C4-2B (cell line): ENCODE measurements at regions not wholly inside any gene's neighbourhood (a gene's known extent, or its start where the extent isn't known, plus 50 kb on each side); places are given as distances from the start of the nearest gene placed in this dataset.

Source experiments
- ZFX ChIP-seq: fragments of 450-650 bp; IDR thresholded peaks from 2 replicates; pipeline ENCODE4 v1.6.1; 2017
- TF ChIP-seq, protein P1 (sequence below): fragments of 450-650 bp; conservative IDR thresholded peaks from 2 replicates; pipeline ENCODE4 v1.5.1; 2017; ENCODE audit warnings: mild to moderate bottlenecking

DNA sequence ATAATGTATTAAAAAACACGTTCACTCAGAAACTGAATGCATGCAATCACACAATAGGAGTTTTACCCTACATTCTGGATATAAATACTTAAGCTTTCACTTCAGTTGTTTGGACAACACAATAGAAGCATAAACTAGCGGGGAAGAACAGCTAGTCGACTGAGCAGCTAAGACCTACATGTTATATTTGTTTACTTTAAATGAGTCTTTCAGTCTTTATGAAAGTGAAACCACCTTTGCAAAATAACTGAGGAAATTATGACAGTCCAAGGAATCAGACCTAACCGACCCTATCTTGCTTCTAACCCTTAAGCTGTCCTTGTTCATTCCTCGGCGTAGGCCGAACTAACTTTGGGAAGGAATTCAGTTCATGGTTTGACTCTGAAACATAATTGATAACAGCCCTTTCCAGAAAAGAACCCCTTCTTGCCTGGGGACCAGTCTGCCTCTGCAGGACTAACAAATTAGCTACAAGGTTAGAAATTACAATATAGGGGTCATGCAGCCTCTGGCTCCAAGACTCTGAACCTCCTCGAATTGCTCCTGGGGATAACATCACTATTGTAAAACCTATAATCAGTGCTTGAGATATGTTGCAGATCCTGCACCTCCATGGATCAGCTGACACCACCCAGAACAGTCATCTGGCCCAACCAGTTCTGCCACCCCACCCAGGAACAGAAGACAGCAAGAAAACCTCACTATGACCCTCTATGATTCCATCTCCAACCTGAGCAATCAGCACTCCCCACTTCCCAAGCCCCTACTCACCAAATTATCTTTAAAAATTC lies 185.1 kb upstream of the KLF6 start:
- TF ChIP-seq, protein P1, sequence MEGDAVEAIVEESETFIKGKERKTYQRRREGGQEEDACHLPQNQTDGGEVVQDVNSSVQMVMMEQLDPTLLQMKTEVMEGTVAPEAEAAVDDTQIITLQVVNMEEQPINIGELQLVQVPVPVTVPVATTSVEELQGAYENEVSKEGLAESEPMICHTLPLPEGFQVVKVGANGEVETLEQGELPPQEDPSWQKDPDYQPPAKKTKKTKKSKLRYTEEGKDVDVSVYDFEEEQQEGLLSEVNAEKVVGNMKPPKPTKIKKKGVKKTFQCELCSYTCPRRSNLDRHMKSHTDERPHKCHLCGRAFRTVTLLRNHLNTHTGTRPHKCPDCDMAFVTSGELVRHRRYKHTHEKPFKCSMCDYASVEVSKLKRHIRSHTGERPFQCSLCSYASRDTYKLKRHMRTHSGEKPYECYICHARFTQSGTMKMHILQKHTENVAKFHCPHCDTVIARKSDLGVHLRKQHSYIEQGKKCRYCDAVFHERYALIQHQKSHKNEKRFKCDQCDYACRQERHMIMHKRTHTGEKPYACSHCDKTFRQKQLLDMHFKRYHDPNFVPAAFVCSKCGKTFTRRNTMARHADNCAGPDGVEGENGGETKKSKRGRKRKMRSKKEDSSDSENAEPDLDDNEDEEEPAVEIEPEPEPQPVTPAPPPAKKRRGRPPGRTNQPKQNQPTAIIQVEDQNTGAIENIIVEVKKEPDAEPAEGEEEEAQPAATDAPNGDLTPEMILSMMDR = no peak
- TF ChIP-seq ZFX = no peak
